GM21528 (cell line): ENCODE measurements at regions not wholly inside any gene's neighbourhood (a gene's known extent, or its start where the extent isn't known, plus 50 kb on each side); places are given as distances from the start of the nearest gene placed in this dataset.

Source experiments
- ATAC-seq: cut with Tn5 transposase; IDR thresholded peaks from one replicate; pipeline ENCODE4 v1.9.1; 2021; ENCODE audit warnings: mild to moderate bottlenecking, moderate library complexity; ENCODE audit not compliant: unreplicated experiment, low FRiP score

GRCh38 chr12:74794522-74794921 lies 256.9 kb downstream of the ATXN7L3B start:
- no peak for ATAC-seq

DNA sequence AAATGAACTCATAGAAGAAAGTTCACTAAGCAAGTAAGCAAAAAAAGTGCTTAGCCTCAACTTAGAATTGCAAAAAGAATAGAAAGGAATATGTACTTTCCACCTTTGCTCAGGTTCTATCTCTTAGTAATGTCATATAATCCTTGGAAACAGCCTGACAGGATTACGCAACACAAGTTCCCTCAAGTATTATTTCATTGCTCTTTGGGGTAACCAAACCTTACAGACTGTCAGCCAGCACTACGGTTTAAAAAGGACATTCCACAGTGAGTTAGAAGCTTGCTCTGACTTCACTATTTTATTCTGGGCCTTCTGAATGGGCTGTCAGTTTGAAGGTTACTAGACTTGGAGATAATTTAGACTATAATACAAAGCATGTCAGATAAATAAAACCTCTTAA lies 264.0 kb downstream of the ATXN7L3B start:
- ATAC-seq: no peak

DNA sequence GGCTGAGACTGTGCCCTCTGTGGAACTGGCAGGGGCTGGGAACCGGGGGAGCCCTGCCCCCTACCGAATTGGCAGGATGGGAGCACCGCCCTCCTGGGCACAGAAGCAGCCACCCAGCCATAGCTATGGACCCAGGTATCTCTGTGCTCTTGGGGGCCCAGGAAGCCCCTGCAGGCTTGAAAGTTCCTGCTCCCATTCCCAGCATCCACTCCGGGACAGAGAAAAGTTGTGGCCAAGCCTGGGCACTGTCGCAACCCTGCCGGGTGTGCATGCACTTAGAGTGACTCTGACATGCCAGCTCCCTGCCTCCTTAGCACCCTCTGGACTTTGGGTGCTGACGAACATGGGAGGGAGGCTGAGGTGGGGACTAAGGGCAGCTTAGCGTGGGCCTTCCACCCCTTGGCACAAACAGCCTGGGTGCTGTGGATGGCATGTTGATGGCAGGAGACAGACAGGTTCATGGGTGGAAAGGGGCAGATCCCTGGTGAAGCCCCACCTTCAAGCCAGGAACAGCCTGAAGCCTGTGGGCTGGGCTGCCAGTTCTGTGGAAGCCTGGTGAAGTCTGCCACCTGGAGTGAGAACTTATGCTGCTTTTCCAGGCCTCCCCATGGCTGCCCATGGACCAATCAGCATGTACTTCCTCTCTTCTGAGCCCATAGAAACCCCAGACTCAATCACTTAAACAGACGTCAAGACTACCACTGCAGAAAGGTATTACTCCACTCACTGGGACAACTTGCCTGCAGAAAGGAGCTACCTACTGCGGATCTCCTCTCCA lies 279.0 kb downstream of the ATXN7L3B start:
- no peak for ATAC-seq

- no peak for ATAC-seq
Measured at GRCh38 chr12:74817499-74817898, 279.9 kb downstream of the ATXN7L3B start.

GRCh38 chr12:74818412-74818811 lies 280.8 kb downstream of the ATXN7L3B start:
- ATAC-seq: no peak

DNA sequence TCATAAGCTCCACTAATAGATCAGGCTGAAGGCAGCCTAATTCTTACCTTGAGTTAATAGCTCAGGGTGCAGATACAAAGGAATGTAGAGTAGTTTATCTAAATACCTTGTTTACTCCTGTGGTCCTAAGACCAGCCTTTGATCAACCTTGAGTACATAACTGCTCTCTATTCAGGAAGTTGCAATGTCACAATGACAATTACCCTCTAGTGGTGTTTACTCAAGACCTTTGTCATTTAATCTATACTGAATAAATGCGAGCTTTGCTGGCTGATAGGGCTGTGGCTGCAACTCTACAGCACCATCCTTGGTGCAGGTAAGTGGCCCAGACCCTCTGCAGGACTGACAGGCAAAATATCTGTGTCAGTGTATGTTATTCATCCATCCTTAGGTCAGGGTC lies 282.7 kb downstream of the ATXN7L3B start:
- no peak for ATAC-seq

DNA sequence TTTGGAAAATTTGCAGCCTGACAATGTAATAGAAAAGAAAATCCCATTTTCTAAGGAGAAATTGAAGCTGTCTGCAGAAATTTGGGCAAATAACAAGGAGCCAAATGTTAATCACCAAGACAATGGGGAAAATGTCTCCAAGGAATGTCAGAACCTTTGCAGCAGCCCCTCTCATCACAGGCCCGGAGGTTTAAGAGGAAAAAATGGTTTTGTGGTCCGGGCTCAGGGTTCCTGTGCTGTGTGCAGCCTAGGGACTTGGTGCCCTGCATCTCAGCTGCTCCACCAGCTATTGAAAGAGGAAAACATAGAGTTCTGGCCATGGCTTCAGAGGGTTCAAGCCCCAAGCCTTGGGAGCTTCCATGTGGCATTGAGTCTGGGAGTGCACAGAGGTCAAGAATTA lies 298.9 kb downstream of the ATXN7L3B start:
- ATAC-seq: no peak

- no peak for ATAC-seq
Measured at GRCh38 chr12:74846116-74846515, 308.5 kb downstream of the ATXN7L3B start.

GRCh38 chr12:74847169-74847568 lies 309.5 kb downstream of the ATXN7L3B start:
- ATAC-seq: no peak

DNA sequence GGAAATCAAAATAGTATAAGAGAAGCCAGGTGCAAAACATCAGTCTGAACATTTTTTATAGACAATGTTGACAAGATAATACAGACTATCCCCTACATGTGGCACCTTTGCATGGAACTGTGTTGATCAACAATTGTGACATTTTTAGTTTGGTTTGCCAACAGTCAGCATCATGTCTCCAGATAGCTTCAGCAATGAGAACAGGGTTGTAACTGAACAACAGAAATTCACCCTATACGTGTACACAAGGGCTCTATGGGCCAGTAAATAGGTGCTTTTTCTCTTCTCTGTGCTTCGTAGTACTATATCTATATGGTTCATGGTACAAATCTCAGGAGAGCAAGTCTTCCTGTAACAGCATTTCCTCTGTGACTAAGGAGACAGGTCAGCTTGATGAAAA lies 310.4 kb downstream of the ATXN7L3B start:
- no peak for ATAC-seq

DNA sequence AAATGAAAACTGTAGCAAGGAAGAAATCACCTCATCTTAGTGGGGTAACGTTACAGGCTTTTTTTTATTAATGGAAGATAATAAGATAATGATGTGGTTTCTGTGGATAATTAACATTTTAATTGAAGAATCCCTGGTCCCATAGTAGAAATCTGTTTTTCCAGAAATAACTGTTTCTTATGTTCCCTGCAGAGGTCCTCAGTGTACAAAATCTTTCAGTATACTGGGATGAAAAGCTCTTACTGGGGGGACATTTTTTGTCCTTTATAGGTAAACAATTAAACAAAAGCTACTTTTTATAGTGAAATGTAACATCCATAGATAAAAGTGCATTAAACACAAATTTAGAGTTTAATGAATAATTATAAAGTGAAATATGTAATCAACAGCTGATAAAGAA lies 312.2 kb downstream of the ATXN7L3B start:
- no peak for ATAC-seq

DNA sequence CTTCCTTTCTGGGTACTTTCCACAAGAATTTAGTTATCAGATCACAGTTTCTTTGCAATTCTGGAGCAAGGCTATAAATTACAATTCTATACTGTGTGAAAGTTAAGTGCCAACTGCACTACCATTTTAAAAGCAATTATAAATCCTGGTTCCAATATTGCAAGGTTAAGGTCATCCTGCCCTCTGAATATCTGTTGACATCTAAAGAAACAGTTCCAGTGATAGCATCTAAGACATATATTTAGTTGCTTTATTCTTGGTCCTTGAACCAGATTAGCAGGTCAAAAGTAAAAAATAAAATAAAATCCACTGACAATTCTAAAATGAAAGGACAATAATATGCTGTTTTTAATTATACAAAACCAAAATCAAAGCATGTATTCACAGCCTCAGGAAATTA lies 334.2 kb downstream of the ATXN7L3B start:
- no peak for ATAC-seq

- ATAC-seq: no peak
Measured at GRCh38 chr12:74885775-74886174, 323.9 kb downstream of the KCNC2 start.

DNA sequence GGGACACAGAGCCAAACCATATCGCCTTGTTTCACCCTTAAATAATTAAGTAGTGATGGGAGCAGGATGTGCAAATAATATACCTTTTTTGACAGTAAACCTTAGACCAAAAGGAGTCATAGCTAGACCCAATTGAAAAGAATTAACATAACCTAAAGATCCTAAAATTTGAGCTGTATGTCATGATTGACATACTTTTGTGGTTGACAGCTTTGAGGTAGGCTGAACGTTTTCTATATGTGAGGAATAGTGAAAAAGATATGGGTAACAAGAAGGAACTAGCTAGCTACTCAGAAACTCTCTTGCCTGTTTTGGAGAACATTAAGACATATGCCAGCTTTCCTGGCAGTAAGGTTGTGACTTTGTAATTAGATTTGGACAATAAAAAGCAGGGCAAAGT lies 320.6 kb downstream of the KCNC2 start:
- no peak for ATAC-seq

DNA sequence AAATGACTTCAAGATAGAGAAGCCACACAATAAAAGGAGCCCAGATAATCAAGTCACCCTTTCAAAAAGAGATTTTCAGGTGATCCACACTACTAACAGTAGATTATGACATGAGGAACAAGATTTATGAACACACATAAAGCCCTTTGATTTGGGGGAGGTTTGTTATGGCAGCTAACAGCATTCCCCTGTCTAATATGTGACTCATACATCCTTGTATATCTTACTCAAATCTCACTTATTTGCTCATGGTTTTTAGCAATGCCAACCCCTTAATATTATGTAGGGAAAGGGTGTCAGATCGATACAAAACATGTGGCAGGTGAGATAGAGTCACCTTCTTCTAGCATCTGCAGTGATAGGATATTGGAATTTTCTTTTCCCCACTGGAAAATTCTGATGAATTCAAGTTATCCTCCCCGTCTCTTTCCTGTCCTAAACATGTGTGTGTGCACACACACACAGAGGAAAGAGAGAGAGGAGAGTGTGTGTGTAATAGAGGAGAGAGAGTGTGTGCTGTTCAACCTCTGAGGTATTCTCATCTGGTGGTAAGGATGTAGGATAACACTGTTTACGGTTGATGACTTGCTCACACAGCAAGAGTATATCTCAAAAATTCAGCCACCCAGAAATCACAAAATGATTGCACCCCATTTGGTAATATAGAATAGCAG lies 319.9 kb downstream of the KCNC2 start:
- no peak for ATAC-seq

DNA sequence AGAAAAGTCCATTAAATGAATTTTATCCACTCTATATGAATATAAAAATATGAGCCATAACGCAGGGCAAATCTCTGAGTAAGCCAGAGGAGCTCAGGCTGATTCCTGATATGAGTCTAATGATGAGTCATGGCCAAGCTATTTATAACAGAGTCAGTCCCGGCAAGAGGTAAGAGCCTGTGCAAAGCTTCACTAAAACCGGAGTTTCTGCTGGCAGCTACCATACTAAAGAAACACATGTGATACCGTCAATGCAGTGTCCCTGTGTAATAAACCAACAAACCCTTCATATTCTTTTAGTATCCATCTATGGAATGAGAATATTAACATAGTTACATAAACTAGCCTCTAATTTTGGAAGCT lies 319.4 kb downstream of the KCNC2 start:
- no peak for ATAC-seq

DNA sequence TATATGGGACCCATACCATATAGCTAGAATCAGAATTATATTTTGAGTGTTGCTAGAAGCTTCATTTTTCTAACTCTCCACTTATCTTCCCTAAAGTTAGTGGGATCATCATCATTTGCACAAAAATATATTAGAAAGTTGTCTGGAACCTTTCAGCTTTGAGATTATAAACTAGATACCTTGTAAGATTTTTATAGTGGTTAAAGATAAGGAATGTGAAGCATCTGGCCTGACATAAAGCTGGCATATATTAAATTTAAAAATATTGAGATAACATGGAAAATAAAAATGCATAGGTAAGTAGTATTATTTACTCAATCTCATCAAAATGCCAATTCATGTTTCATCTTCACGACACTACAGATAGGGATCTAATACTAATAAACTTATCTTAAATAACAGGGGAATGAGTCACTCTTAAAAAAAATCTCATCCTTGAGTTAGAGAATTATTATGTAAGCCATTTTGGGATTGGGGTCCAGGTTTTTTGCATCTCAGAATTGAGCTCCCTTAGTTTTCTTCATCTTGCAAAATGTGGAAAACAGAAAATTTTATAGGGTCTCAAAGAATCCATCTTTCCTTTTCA lies 318.5 kb downstream of the KCNC2 start:
- no peak for ATAC-seq

DNA sequence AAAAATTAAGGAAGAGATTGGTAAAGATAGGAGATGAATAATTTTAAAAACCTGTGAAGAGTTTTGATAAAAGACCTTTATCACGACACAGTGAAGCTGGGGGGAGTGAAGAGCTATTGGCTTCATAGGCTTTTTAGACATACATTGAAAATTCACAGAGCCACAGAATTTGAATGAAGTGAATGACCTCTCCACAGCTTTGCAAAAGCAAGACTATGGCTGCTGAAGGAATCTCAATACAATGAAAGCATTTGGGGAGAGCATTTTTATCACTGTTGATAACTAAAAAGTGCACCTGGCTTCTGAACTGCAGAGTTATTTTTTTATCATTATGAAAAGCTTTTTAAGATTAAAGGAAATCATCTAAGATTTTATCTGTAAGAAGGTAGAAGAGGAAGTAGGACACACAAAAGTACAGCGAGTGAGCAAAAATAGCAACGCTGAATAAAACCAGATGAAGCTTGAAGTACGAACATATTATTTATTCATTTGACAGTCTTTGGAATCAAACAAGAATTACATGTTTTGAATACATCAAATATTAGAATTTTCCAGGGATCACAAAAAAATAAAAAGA lies 317.5 kb downstream of the KCNC2 start:
- no peak for ATAC-seq

- ATAC-seq: no peak
Measured at GRCh38 chr12:74896186-74896585, 313.5 kb downstream of the KCNC2 start.

- no peak for ATAC-seq
Measured at GRCh38 chr12:74897425-74898211, 312.0 kb downstream of the KCNC2 start.
